SK-N-MC (cell line): ENCODE measurements at regions not wholly inside any gene's neighbourhood (a gene's known extent, or its start where the extent isn't known, plus 50 kb on each side); places are given as distances from the start of the nearest gene placed in this dataset.

ENCODE experiments used
- DNase-seq: peaks from one replicate; pipeline ENCODE4 v3.0.0-alpha.2; 2011; ENCODE audit warnings: low read depth, low spot score
- H3K27ac ChIP-seq: fragments of 200-600 bp; sonication (generic); 2 replicates; pipeline ENCODE4 v1.5.1; 2016; ENCODE audit warnings: mixed run types
- H3K36me3 ChIP-seq: fragments of 200-600 bp; sonication (generic); 2 replicates; pipeline ENCODE4 v1.6.1; 2017; ENCODE audit warnings: antibody characterized with exemption, low read length, mixed read lengths; ENCODE audit not compliant: insufficient read depth
- H3K4me3 ChIP-seq: fragments of 200-600 bp; sonication (generic); 2 replicates; pipeline ENCODE4 v1.5.1; 2016
- H3K9ac ChIP-seq: fragments of 200-600 bp; sonication (generic); 2 replicates; pipeline ENCODE4 v1.8.0; 2017; ENCODE audit warnings: mixed run types, mixed read lengths; ENCODE audit not compliant: insufficient read length
- H3K9me3 ChIP-seq: fragments of 200-600 bp; sonication (generic); 2 replicates; pipeline ENCODE4 v1.6.1; 2017; ENCODE audit warnings: low read depth, mild to moderate bottlenecking, antibody characterized with exemption, low read length, moderate library complexity, mixed read lengths
- EZH2 ChIP-seq: fragments of 200-600 bp; sonication (generic); IDR thresholded peaks from one replicate; pipeline ENCODE4 v1.6.1; 2017; ENCODE audit warnings: antibody characterized with exemption
- FOXP2 ChIP-seq: optimal IDR thresholded peaks from 2 replicates; pipeline ENCODE3; 2011; ENCODE audit warnings: mild to moderate bottlenecking, moderate library complexity; ENCODE audit not compliant: insufficient read depth; ENCODE audit errors: extremely low read length, control extremely low read depth
- POLR2AphosphoS5 ChIP-seq: IDR thresholded peaks from 2 replicates; pipeline ENCODE4 v1.6.1; 2012; ENCODE audit warnings: mild to moderate bottlenecking, low read depth, low read length, borderline replicate concordance

DNA sequence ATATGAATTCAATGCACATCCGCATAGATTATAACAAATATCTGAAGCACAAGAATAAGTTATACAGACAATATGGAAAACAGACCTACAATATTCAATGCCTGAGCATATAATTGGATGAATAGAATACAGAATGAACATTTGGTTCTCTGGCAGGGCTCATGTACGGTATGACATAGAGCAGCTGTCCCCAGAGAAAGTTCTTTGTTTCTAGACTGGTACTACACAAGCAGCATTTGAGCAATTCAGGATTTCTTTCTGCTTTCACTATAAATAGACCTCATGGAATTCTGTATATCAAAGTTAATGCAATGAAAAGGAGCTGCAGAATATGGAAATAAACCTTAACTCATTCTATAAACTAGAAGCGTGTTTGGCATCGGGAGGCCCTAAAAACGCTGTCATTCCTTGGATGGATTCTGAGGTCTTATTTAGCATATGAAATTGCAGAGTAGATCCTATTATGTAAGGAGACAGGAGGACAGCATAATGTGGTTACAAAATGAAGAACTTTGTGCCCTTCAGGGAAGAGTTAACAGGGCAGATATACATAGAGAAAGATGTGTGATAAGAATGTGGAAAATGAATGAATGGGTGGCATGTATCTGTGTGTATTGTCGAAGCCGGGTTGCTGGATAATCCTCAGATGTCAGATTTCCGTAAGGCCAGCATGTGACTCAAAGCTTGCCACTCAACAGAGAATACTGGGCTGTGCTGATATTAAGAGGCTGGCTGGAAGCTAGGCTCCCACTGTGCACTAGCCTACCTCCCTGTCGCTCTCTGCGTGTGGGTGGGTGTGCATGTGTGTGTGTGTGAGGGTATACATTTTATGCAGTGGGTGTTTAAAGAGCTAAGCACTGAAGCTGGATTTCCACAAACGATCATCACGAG lies 103.3 kb upstream of the SLC4A4 start:
- H3K27ac ChIP-seq, result 0 out of 2 replicates have a peak overlapping the region, but pooled peaks have one; percentile 15
- DNase-seq, result no peak
- no peak for TF ChIP-seq POLR2AphosphoS5
- H3K4me3 ChIP-seq, result no peak overlapping the region
- no peaks in the 10 kb centered on the region for H3K9me3 ChIP-seq
- no peaks in the 10 kb centered on the region; the same call in 1 of the 2 replicates for H3K36me3 ChIP-seq
- no peak overlapping the region for H3K9ac ChIP-seq

DNA sequence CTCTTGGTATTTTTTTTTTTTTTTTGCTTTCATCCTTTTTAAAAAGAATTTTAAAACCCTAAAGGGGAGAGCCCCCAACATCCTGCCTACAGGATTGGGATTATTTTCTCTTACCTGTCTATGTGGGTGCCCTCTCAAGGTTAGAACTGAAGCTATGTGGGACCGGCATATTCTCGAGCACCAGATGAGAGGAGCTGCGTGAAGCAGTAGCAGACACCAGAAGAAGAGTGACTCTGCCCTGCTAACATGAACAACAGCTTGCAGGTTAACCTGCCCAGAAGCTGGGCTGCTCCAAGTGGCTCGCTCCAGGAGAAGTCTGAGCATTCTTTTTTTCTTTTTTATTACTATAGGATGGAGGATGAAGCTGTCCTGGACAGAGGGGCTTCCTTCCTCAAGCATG lies 102.6 kb upstream of the SLC4A4 start:
- TF ChIP-seq POLR2AphosphoS5 (no peak), EZH2 (no peak), FOXP2 (no peak)
- H3K36me3 ChIP-seq, result no peaks in the 10 kb centered on the region; the same call in 1 of the 2 replicates
- no peak for DNase-seq
- H3K27ac ChIP-seq, result no peak overlapping the region
- H3K9ac ChIP-seq, result no peak overlapping the region
- no peak overlapping the region for H3K4me3 ChIP-seq
- H3K9me3 ChIP-seq, result no peaks in the 10 kb centered on the region

DNA sequence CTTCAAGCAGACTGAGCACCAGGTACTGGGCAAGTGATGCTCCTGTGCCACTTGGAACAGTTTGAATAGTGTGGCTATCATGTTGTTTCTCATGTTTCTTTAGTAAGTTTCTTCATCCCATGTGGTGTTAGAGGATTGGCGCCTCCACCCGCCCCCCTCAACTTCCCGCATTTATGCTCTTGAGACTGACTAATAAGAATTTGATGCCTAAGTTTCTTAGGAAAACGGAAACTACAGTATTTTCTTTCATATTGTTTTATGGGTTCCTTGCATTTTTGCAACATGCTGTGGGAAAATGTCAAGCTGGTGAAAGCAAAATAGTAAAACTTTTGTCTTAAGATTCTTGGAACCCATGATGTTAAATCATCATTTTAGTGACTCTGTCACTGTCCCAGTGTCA lies 101.2 kb upstream of the SLC4A4 start:
- TF ChIP-seq EZH2 (no peak), FOXP2 (no peak), POLR2AphosphoS5 (no peak)
- no peak overlapping the region for H3K9ac ChIP-seq

DNA sequence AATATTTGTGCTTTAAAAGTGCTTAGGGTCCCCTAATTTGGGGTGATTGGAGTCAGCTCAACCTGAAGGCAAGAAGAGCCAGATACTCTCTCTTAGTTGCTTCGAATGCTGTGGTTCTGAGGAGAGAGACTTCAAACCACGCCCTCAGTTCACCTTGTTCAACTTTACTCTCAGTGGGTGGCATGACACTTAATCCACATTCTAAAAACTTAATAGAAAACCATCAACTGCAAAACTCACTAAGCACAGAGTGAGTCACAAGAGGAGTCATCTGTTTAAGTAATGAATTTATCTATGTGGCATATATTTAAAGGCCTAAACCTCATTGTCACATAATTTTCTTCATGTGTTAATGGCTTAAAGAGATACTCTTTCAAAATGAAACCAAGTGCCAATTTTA lies 99.5 kb upstream of the SLC4A4 start:
- DNase-seq, result no peak
- Histone ChIP-seq H3K4me3 (no peak overlapping the region), H3K9me3 (no peaks in the 10 kb centered on the region), H3K36me3 (no peaks in the 10 kb centered on the region; the same call in 1 of the 2 replicates), H3K27ac (no peak overlapping the region), H3K9ac (no peak overlapping the region)
- no peak for TF ChIP-seq EZH2
- TF ChIP-seq POLR2AphosphoS5, result no peak
- TF ChIP-seq FOXP2, result no peak

More for the DNA sequence above, 101.2 kb upstream of the SLC4A4 start:
- Histone ChIP-seq H3K36me3 (no peaks in the 10 kb centered on the region; the same call in 1 of the 2 replicates), H3K4me3 (no peak overlapping the region), H3K9me3 (no peaks in the 10 kb centered on the region), H3K27ac (no peak overlapping the region)
- DNase-seq, result no peak

DNA sequence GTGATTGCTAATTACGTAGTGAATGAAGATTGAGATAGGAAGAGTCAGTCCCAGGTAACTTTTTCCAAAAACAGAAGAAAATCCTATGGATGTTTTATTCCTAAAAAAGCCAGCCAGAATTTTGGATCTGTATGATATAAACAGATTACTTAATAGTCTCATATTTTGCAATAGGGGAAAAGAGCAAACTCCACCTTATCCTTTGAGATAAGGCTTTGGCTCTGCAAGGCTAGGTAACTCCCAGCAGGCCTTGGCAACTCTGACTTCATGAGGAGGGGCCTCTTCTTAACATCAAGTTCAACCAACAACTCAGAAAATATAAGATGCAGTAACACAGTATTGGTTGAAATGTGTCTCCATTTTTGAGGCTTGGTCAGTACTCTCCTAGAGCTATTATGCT lies 98.7 kb upstream of the SLC4A4 start:
- no peaks in the 10 kb centered on the region; the same call in 1 of the 2 replicates for H3K36me3 ChIP-seq
- DNase-seq, result no peak
- H3K9me3 ChIP-seq, result no peaks in the 10 kb centered on the region
- no peak overlapping the region for H3K4me3 ChIP-seq
- TF ChIP-seq EZH2 (no peak), FOXP2 (no peak), POLR2AphosphoS5 (no peak)
- H3K27ac ChIP-seq, result no peak overlapping the region
- H3K9ac ChIP-seq, result no peak overlapping the region

DNA sequence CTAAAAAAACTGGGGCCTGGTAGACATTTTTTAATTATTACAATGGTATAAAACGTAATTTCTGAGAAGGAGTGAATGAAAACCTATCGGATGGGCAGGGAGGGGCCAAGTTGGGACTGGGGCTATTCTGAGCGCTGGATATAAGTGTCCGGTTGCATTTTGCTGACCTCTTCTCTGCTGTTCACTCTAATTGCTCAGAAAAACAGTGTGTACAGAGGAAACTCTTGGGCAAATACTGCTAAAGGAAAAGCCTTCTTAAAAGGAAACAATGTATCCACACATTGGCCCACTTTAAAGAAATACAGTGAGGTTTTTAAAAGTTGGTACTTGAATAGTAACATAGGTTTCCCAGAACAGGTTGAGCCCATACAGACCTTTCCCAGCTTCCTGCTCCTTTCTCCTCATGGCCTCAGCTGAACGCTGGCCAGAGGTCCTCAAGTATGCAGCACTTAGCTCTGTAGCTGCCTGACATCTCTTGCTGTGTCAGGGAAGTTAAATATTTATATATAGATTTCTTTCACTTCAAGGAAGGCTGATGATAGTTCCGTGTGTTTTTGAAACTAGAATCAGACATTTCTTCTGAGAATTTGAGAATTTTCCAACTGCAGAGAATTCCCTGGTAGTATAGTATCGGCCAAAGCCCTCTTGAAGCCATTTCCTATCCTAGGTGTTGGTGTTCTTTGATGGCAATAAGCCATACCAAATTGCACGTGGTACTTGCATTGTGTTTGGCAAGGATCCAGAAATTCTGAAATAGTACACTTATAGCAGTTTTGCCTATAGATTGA lies 97.1 kb upstream of the SLC4A4 start:
- DNase-seq, result peak; percentile 10
- TF ChIP-seq EZH2 (no peak), FOXP2 (no peak), POLR2AphosphoS5 (no peak)
- no peaks in the 10 kb centered on the region; the same call in 1 of the 2 replicates for H3K36me3 ChIP-seq
- H3K27ac ChIP-seq, result no peak overlapping the region
- H3K9ac ChIP-seq, result no peak overlapping the region
- H3K4me3 ChIP-seq, result no peak overlapping the region
- no peaks in the 10 kb centered on the region for H3K9me3 ChIP-seq

DNA sequence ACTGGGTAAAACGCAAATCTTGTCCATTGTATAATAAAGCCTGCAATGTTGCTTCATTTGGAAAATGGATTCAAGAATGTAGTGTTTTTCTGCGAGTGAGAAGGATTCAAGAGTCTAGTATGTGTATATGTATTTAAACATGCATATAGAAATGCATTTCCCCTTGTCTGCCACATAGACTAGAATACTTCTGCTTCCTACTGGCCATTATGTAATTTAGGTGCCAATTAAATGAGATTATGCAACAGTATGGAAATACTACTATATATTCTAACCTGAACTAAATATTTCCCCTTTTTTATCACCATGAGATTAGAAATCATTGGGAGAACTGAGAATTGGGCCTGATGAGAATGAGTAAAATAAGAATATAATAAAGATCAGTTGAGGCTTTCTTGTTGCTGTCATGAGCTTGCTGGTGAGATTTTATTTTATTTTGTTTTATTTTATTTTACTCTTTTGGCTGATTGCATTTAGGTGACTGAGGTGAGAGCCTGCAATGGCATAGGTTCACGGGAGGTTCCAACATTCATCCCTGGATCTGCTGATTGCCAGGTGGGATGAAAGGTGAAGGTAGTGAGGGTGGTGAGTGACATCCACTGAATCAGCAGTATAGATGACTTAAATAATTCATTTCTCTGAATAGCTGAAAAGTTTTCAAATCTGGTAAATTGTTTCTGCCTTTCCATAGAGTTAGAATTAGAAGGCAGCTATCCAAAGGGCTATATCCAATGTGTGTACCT lies 95.6 kb upstream of the SLC4A4 start:
- no peaks in the 10 kb centered on the region for H3K36me3 ChIP-seq
- TF ChIP-seq FOXP2 (no peak), EZH2 (no peak), POLR2AphosphoS5 (no peak)
- H3K27ac ChIP-seq, result no peak overlapping the region
- no peak overlapping the region for H3K4me3 ChIP-seq
- no peak overlapping the region for H3K9ac ChIP-seq
- no peak for DNase-seq
- no peaks in the 10 kb centered on the region for H3K9me3 ChIP-seq

DNA sequence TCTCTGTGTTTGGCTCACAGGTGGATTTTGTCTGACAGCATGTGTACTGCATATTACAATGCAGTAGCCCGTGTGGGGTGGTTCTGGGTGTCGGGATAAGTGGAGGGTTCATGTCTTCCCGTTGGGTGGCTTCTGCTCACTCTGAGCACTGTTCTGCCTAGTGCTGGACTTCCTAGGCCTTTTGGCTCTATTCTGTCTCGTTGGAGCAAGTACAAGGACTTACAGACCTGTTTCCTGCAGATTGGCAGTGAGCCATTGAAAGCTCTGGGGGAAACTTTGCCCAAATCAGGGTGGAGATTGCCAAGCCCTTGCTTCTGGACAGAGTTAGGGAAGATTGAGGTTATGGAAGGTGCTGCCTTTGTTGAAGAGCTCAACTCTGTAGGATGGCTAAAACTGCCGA lies 91.1 kb upstream of the SLC4A4 start:
- no peaks in the 10 kb centered on the region for H3K9me3 ChIP-seq
- no peak overlapping the region for H3K9ac ChIP-seq
- H3K27ac ChIP-seq, result no peak overlapping the region
- TF ChIP-seq FOXP2, result no peak
- no peak for TF ChIP-seq EZH2
- no peak for TF ChIP-seq POLR2AphosphoS5
- no peak overlapping the region for H3K4me3 ChIP-seq
- H3K36me3 ChIP-seq, result no peaks in the 10 kb centered on the region
- DNase-seq, result no peak
